NCI-H748 treated with DMSO at 0.1 percent for 48 hours (cell line): ENCODE measurements at regions not wholly inside any gene's neighbourhood (a gene's known extent, or its start where the extent isn't known, plus 50 kb on each side); places are given as distances from the start of the nearest gene placed in this dataset.
"Not testable (repeated sequence)": the region's sequence is repeated elsewhere in the genome, so short reads cannot be mapped to it uniquely, and the experiment has no call there.

Experiments
- DNase-seq: peaks from one replicate; lab custom pipeline; 2025; lab: John Stamatoyannopoulos, UW

DNA sequence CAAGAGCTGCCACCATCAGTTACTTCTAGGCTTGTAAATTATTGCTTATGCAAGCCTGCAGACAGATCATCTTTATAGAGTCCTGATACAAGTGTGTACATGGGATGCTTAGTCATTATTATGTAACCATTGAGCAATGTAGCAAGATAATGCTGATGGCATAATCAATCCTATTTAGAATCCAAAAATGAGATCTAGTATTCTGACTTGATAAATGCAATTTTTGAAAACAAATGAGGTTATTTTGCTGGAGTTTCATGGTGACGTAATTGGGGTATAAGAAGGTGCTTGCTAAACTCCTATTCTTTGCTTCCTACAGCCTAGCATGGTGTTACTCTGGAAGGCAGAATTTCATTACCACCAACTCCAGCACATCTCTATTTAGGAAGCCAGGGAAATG, 801.7 kb upstream of the PRMT6 start:
- no peak for DNase-seq

DNA sequence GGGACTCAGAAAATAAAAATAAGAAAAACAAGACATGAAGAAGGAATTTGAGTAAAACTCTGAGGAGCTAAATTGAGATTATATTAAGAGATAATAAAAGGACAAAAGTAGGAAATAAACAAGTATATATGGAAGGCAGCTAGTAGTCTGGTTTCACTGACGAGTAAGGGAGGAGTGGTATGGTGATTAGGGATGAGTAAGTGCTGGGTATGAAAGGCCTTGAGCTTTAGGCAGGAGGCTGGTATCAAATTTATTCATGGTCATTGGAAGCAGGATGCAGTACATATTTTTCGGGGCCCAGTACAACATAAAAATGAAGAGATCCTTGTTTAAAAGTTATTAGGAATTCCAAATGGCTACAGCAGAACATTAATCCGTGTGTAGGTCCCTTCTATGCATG, 789.7 kb upstream of the PRMT6 start:
- DNase-seq = no peak

- peak; percentile 34 for DNase-seq
Measured at GRCh38 chr1:106268070-106268469, 788.4 kb upstream of the PRMT6 start.

DNA sequence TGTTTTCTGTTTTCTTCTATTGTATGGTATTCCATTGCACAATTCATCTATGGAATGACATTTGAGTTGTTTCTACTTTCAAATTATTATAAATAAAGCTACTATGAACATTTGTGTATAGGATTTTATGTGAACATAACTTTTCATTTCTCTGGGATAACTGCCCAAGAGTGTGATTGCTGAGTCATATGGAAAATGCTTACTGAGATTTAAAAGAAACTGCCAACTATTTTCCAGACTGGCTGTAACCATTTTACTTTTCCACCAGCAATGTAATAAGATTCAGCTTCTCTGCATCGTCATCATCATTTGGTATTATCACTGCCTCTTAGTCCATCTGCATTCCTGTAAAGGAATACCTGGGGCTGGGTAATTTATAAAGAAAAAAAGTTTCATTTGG, 779.6 kb upstream of the PRMT6 start:
- no peak for DNase-seq

DNA sequence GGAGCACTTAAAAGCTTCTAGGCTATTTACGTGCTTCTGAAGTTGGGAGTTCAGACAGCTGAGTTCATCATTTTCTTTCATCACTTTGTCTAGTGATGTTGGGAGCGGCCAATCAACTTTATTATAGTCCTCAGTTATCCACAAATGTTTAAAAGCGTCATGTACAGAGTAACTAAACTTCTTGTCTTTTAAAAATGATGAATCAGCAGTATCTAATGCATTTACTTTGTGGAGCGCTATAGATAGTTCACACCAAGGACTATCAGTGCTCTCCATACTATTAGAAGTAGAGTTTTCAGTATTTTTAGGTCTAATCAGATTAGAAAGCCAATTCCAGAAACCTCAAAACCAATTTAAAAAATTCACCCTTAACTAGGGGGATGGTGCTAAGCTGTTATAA, 778.7 kb upstream of the PRMT6 start:
- DNase-seq = no peak

DNA sequence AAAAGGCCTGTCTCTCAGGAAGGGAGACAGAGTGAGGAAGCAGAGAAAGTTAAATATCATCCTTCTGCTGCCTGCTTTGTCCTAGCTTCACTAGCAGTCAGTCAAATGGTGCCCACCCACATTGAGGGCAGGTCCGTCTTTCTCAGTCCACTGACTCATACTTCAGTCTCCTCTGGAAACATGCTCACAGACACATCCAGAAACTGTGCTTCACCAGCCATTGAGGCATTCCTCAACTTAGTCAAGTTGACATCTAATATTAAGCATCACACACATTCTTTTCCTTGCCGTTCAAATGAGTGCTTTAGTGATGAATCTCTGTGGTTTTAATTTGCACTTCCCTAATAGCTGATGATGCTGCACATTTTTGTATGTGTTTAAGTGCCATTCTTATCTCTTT, 777.8 kb upstream of the PRMT6 start:
- DNase-seq = no peak

- no peak for DNase-seq
Measured at GRCh38 chr1:106289265-106289928, 767.1 kb upstream of the PRMT6 start.

DNA sequence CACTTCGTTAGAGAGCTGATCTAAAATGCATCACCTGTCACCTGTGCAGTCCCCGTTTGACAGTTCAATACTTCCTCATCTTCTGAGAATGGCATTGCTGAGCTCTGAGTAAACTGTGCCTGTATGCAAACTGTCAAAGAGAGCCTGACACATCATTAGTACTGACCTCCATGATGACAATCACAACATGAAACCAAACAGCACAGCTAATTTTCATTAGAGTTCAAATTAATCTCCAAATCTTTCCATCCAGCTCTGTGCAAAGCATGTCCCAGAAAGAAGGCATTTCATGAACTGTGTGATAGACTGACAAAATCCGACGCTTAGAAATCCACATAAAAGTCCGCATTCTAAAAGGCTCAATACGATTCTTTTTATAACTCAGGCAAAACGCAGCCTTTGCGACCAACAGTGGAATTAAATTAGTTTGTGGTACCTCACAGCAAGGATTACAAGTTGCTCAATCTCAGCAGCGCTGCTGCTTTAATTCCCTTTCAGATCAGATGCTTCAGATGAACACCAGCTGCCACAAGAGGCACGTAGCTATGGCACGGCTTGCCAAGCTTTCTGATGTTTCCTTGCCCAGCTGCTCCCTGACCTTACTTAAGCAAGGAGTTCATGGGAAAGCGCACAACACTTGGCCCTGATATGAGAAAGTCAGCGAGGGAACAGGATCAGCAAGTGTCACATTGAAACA, 765.5 kb upstream of the PRMT6 start:
- no peak for DNase-seq

DNA sequence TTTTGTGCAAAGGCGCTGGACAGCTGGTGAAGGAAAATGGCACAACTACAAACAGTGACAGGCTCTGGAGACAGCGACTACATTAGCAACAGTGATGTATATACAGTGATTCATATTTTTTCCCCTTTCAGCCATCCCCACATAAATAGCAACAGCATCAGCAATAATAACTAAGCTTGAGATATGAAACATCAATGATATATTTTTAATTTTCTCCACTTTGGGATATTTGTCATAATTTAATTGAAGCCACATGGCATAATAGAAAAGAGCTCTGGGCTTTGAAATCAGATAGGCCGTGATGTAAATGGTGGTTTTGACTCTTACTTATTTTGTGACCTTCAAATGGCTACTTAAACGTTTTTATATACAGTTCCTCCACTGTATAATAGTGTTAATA, 764.3 kb upstream of the PRMT6 start:
- no peak for DNase-seq

DNA sequence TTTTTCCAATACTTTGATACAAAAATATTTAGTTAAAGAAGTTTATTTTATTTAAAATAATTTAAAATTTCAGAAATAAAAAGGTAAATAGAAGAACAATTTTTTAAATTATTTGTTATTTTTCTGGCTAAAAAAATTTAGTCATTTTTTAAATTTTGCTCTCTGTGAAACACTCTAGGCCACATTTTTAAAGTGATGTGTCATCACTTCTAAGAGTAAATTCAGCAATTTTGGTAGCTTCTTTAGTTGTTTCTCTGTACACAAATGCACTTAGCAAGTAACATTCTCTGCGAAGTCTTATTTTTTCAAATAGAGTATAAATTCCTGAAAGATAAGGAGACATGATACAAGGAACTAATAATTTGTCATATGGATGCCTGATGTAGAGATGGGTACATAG, 760.0 kb upstream of the PRMT6 start:
- DNase-seq = no peak

DNA sequence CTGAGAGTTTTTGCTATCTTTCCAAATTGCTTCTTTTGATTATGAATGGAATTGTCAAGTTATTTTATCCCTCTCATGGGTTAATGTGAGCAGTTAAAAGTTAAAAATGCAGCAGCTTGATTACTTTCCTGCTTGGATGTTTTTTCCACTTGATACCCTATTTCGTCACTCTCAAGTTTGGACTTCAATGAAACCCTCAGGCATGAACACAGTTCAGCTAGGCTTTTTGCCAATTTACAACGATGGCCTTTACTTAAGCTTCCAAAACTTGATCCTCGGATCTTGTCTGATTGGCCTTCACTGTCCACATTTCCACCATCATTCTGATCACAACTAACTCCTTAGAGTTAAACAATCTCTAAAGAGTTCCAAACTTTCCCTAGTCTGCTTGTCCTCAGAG, 752.4 kb upstream of the PRMT6 start:
- no peak for DNase-seq

- no peak for DNase-seq
Measured at GRCh38 chr1:106319612-106320011, 736.9 kb upstream of the PRMT6 start.

GRCh38 chr1:106325600-106325999, 730.9 kb upstream of the PRMT6 start:
- DNase-seq = no peak

- DNase-seq = no peak
Measured at GRCh38 chr1:106344494-106344893, 712.0 kb upstream of the PRMT6 start.

GRCh38 chr1:106360252-106360651, 696.2 kb upstream of the PRMT6 start:
- DNase-seq = no peak

- no peak for DNase-seq
Measured at GRCh38 chr1:106366627-106367319, 689.7 kb upstream of the PRMT6 start.

GRCh38 chr1:106378261-106378660, 678.2 kb upstream of the PRMT6 start:
- DNase-seq = no peak

- DNase-seq = no peak
Measured at GRCh38 chr1:106380772-106381171, 675.7 kb upstream of the PRMT6 start.

DNA sequence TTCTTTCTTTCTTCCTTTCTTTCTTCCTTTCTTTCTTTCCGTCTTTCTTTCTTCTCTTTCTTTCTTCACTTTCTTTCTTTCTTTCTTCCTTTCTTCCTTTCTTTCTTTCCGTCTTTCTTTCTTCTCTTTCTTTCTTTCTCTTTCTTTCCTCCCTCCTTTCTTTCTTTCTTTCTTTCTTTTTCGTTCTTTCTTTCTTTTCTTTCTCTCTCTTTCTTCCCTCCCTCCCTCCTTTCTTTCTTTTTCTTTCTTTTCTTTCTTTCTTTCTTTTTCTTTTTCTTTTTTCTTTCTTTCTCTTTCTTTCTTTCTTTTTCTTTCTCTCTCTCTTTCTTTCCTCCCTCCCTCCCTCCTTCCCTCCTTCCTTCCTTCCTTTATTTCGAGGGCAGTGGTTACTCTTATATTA, 667.3 kb upstream of the PRMT6 start:
- not testable (repeated sequence) for DNase-seq

DNA sequence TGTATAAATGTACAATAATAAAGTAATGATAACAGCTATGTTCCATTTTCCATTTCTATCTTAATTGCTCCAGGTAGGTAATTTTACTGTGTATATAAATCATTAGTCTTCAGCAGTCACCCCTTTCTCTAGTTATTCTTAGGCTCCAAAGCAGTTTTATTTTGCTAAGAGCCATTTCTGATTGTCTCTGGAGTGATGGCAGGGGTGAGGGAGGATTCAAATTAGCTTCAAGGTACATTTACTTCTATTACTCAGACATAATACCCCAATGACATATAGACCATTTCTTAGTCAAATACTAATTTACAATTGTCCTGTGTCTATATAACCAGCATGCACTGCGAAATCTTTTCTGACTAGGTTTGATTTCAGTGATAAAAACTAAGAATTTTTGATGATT, 663.4 kb upstream of the PRMT6 start:
- no peak for DNase-seq

DNA sequence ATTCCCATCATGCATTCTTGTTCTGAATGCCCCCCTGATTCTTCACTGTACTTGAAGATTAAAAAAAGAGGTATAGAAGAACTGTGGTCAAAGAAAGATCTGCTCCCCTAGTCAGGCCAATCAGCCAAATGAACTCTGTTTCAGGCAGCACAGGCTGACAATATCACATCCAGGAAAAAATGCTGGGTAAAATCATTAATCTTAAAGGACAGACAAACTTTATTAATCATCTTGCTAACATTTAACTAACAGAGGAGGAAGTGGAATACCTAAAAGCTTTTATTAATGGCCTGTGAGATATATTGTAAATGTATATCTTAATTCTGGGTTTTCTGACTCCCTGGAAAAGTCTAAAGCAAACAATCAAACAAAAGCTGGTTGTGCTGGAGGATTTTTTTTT, 660.5 kb upstream of the PRMT6 start:
- no peak for DNase-seq

DNA sequence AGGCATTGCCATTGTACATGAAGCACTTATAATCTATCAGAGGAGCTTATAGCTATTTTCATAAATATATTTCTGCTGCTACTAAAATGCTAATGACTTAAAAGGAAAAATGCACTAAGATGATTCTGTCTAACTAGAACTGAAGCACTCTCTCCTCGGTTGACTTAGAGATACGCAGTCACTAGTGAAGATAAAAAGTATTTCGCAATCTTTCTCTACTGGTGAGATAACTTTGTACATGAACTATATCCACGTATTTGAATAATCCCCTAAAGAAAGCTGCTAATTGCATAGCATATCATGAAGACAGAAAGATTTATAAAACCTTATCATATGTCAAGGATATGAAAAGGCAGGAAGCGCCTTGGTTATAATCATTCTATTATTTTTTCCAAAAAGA, 658.1 kb upstream of the PRMT6 start:
- DNase-seq = no peak

DNA sequence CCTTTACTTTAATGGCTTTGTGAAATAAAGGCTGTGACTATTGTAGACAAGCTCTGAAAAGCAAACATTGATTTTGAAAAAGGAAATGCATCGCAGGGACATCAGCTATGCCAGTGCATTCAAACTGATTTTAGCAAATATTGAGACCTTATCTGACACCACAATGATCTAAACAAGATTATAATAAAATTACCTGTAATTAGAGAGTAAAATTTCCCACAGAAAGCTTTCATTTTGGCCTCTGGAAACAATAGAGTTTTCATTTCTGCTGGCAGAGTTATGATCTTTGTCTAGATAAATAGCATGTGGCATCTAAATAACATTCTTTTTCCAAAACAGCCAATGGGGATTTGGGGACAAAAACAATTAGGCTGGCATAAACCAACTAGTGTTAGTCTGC, 650.4 kb upstream of the PRMT6 start:
- no peak for DNase-seq
